ENCODE measurements at regions not wholly inside any gene's neighbourhood (a gene's known extent, or its start where the extent isn't known, plus 50 kb on each side); places are given as distances from the start of the nearest gene placed in this dataset.

- TF ChIP-seq CTCF (IDR thresholded peaks at IDR 0.05) (no peak), MAZ (IDR thresholded peaks at IDR 0.05; ENCODE audit: borderline replicate concordance, low read depth, low read length) (no peak), POLR2A (IDR thresholded peaks at IDR 0.05; ENCODE audit: low read length) (no peak), EP300 (IDR thresholded peaks at IDR 0.05) (no peak), NR3C1 (IDR thresholded peaks at IDR 0.05) (no peak), RAD21 (conservative IDR thresholded peaks at IDR 0.05 in 1 of 2, IDR thresholded peaks at IDR 0.05 in 1 of 2) (no peak), HOXA7 (CRISPR knock-in tag; IDR thresholded peaks at IDR 0.05) (no peak), CHD2 (IDR thresholded peaks at IDR 0.05; ENCODE audit: low read length, partially characterized antibody) (no peak), NFE2L2 (conservative IDR thresholded peaks at IDR 0.05; ENCODE audit: low read length) (no peak), ZSCAN20 (CRISPR knock-in tag; IDR thresholded peaks at IDR 0.05) (no peak), REST (IDR thresholded peaks at IDR 0.05) (no peak), HDAC2 (IDR thresholded peaks at IDR 0.05) (no peak), MYC (IDR thresholded peaks at IDR 0.05; ENCODE audit: borderline replicate concordance, low read length) (no peak)
These were observed 132.9 kb upstream of the PTCHD1 start for GRCh38 chrX:23201706-23202105.
